ENCODE measurements at regions not wholly inside any gene's neighbourhood (a gene's known extent, or its start where the extent isn't known, plus 50 kb on each side); places are given as distances from the start of the nearest gene placed in this dataset.

DNA sequence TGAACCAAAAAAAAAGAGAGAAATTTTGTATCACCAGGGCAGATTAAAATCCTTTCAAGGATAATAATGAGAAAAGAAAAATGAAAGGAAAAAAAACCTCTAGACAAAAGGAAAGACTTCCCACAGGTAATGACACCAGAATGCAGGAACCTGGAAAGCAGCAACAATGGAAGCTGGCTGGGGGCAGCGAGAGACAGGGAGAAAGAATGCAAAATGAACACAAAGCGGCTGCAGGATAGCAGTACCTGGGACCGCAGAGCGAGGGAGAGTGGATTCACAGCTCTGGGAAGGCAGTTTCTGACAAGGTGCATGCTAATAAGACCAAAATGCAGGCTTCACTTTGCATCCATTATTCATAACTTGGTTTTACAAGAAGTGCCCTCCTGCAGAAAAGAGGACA is 349.0 kb downstream of the SIPA1L2 start:
- Histone ChIP-seq H3K27ac (ENCODE audit: low read length) (no peak overlapping the region), H3K9me3 (ENCODE audit: control insufficient read depth, insufficient read depth, low read depth, low read length) (no peaks in the 10 kb centered on the region), H3K27me3 (ENCODE audit: control insufficient read depth, insufficient read depth, low read length) (no peaks in the 10 kb centered on the region), H3K4me3 (ENCODE audit: low read depth in 2 of 2, low read length in 2 of 2) (no peak overlapping the region), H3K4me1 (ENCODE audit: control insufficient read depth, insufficient read depth, low read length) (no peaks in the 10 kb centered on the region), H3K36me3 (ENCODE audit: control insufficient read depth, insufficient read depth, low read length) (no peaks in the 10 kb centered on the region)
- in situ Hi-C loops (cut with HindIII; ENCODE audit: low pct_unique_long_range_greater_than_20kb, low sequenced_read_pairs) = no loop called here
- no TSS peak for BruUV-seq (replicated peaks)
- TF ChIP-seq TCF7L2 (IDR thresholded peaks at IDR 0.05; ENCODE audit: low read depth, low read length) = no peak
- TF ChIP-seq, protein P1, sequence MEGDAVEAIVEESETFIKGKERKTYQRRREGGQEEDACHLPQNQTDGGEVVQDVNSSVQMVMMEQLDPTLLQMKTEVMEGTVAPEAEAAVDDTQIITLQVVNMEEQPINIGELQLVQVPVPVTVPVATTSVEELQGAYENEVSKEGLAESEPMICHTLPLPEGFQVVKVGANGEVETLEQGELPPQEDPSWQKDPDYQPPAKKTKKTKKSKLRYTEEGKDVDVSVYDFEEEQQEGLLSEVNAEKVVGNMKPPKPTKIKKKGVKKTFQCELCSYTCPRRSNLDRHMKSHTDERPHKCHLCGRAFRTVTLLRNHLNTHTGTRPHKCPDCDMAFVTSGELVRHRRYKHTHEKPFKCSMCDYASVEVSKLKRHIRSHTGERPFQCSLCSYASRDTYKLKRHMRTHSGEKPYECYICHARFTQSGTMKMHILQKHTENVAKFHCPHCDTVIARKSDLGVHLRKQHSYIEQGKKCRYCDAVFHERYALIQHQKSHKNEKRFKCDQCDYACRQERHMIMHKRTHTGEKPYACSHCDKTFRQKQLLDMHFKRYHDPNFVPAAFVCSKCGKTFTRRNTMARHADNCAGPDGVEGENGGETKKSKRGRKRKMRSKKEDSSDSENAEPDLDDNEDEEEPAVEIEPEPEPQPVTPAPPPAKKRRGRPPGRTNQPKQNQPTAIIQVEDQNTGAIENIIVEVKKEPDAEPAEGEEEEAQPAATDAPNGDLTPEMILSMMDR (IDR thresholded peaks at IDR 0.05) = no peak
- TF ChIP-seq SIN3A (IDR thresholded peaks at IDR 0.05; ENCODE audit: borderline replicate concordance, insufficient read depth, low read depth, low read length) = no peak
- TF ChIP-seq, protein P2, sequence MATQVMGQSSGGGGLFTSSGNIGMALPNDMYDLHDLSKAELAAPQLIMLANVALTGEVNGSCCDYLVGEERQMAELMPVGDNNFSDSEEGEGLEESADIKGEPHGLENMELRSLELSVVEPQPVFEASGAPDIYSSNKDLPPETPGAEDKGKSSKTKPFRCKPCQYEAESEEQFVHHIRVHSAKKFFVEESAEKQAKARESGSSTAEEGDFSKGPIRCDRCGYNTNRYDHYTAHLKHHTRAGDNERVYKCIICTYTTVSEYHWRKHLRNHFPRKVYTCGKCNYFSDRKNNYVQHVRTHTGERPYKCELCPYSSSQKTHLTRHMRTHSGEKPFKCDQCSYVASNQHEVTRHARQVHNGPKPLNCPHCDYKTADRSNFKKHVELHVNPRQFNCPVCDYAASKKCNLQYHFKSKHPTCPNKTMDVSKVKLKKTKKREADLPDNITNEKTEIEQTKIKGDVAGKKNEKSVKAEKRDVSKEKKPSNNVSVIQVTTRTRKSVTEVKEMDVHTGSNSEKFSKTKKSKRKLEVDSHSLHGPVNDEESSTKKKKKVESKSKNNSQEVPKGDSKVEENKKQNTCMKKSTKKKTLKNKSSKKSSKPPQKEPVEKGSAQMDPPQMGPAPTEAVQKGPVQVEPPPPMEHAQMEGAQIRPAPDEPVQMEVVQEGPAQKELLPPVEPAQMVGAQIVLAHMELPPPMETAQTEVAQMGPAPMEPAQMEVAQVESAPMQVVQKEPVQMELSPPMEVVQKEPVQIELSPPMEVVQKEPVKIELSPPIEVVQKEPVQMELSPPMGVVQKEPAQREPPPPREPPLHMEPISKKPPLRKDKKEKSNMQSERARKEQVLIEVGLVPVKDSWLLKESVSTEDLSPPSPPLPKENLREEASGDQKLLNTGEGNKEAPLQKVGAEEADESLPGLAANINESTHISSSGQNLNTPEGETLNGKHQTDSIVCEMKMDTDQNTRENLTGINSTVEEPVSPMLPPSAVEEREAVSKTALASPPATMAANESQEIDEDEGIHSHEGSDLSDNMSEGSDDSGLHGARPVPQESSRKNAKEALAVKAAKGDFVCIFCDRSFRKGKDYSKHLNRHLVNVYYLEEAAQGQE (IDR thresholded peaks at IDR 0.05; ENCODE audit: insufficient read depth in 1 of 2, low read depth in 2 of 2, low read length in 1 of 2) = no peak
- no peak for TF ChIP-seq POLR2AphosphoS5 (IDR thresholded peaks at IDR 0.05; ENCODE audit: low read depth, low read length)
- intact Hi-C loops (cut with micrococcal nuclease; ENCODE audit: unreplicated experiment) = no loop called here
- ATAC-seq = no peak
- CTCF ChIA-PET = no interaction called here
- DNase-seq (ENCODE audit: low read depth, low spot score) = no peak
- POLR2A ChIA-PET = no interaction called here

DNA sequence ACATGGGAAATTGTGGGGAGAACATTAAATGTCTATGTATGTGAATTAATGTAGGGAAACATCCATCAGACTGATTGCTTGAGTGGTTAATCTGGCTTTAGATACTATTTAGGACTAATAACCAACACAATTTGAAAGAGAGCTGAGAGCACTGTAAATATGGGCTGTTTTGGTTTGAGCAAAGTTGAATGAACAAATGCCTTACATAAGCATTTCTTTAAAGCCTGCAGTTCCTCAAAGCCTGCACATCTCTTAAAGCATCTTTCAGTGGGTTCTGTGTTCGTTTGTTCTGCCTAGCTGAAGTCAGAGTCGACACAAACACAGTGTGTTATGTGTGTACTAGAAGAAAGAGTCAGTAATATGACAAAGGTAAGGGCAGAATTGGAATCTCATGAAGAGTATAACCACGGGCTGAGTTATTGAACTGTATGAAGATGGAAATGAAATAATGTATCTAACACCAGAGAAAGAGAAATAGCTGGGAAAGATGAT is 350.0 kb downstream of the SIPA1L2 start:
- no TSS peak for BruUV-seq (replicated peaks)
- no peak for DNase-seq (ENCODE audit: low read depth, low spot score)
- POLR2A ChIA-PET = no interaction called here

More for the DNA sequence above, 350.0 kb downstream of the SIPA1L2 start:
- in situ Hi-C loops (cut with HindIII; ENCODE audit: low pct_unique_long_range_greater_than_20kb, low sequenced_read_pairs) = no loop called here
- Histone ChIP-seq H3K9me3 (ENCODE audit: control insufficient read depth, insufficient read depth, low read depth, low read length) (no peaks in the 10 kb centered on the region), H3K4me3 (ENCODE audit: low read depth in 2 of 2, low read length in 2 of 2) (no peak overlapping the region), H3K27ac (ENCODE audit: low read length) (no peak overlapping the region), H3K27me3 (ENCODE audit: control insufficient read depth, insufficient read depth, low read length) (no peaks in the 10 kb centered on the region), H3K36me3 (ENCODE audit: control insufficient read depth, insufficient read depth, low read length) (no peaks in the 10 kb centered on the region), H3K4me1 (ENCODE audit: control insufficient read depth, insufficient read depth, low read length) (no peaks in the 10 kb centered on the region)
- intact Hi-C loops (cut with micrococcal nuclease; ENCODE audit: unreplicated experiment) = no loop called here
- CTCF ChIA-PET = no interaction called here
- ATAC-seq = no peak
- TF ChIP-seq SIN3A (IDR thresholded peaks at IDR 0.05; ENCODE audit: borderline replicate concordance, insufficient read depth, low read depth, low read length) (no peak), TCF7L2 (IDR thresholded peaks at IDR 0.05; ENCODE audit: low read depth, low read length) (no peak), POLR2AphosphoS5 (IDR thresholded peaks at IDR 0.05; ENCODE audit: low read depth, low read length) (no peak)
- TF ChIP-seq, protein P1 (IDR thresholded peaks at IDR 0.05) = no peak
- TF ChIP-seq, protein P2 (IDR thresholded peaks at IDR 0.05; ENCODE audit: insufficient read depth in 1 of 2, low read depth in 2 of 2, low read length in 1 of 2) = no peak
